Kidney epithelial cell (primary cell): ENCODE measurements at regions not wholly inside any gene's neighbourhood (a gene's known extent, or its start where the extent isn't known, plus 50 kb on each side); places are given as distances from the start of the nearest gene placed in this dataset.

Experiments used
- DNase-seq: peaks from one replicate; pipeline ENCODE4 v3.0.0-alpha.2; 2010; ENCODE audit warnings: low read depth
- H3K27me3 ChIP-seq: 2 replicates; pipeline ENCODE4 v1.6.0; 2011; ENCODE audit warnings: low read length; ENCODE audit not compliant: control insufficient read depth, insufficient read depth
- H3K36me3 ChIP-seq: 2 replicates; pipeline ENCODE4 v1.5.1; 2011; ENCODE audit warnings: low read length; ENCODE audit not compliant: control insufficient read depth, insufficient read depth
- H3K4me3 ChIP-seq: 2 replicates; pipeline ENCODE4 v1.5.1; 2011; ENCODE audit warnings: low read depth, mild to moderate bottlenecking, control low read depth, low read length
- TF ChIP-seq, protein P1 (sequence below): IDR thresholded peaks from 2 replicates; pipeline ENCODE4 v1.5.1; 2011; ENCODE audit warnings: mild to moderate bottlenecking, moderate library complexity, low read length, control low read depth, inconsistent platforms; ENCODE audit not compliant: insufficient read depth, poor library complexity, severe bottlenecking

DNA sequence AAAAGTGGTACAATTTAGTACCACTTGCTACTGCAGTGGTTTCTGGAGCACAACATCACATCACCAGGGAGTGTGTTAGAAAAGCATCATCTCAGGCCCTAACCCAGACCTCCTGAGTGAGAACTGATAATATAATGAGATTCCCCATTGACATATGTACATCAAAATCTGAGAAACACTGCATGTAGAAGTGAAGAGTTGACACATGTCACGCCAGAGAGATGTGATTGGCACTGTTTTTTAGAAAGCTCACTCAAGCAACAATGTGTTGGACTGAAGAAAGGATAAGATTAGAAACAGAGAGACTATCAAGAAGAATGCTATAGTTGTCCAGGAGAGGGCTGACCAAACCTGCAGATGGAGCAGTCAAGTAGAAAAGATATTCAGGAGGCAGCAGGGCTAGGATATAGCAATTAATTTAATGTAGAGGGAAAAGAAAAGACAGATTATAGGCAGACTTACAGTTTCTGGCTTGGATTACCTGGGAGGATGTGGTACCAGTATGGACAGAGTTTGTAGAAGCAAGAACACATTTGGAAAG lies 324.4 kb upstream of the ADAMTSL1 start:
- Histone ChIP-seq H3K36me3 (no peaks in the 10 kb centered on the region), H3K4me3 (no peak overlapping the region), H3K27me3 (no peaks in the 10 kb centered on the region)
- DNase-seq, result no peak
- TF ChIP-seq, protein P1, sequence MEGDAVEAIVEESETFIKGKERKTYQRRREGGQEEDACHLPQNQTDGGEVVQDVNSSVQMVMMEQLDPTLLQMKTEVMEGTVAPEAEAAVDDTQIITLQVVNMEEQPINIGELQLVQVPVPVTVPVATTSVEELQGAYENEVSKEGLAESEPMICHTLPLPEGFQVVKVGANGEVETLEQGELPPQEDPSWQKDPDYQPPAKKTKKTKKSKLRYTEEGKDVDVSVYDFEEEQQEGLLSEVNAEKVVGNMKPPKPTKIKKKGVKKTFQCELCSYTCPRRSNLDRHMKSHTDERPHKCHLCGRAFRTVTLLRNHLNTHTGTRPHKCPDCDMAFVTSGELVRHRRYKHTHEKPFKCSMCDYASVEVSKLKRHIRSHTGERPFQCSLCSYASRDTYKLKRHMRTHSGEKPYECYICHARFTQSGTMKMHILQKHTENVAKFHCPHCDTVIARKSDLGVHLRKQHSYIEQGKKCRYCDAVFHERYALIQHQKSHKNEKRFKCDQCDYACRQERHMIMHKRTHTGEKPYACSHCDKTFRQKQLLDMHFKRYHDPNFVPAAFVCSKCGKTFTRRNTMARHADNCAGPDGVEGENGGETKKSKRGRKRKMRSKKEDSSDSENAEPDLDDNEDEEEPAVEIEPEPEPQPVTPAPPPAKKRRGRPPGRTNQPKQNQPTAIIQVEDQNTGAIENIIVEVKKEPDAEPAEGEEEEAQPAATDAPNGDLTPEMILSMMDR, result no peak

DNA sequence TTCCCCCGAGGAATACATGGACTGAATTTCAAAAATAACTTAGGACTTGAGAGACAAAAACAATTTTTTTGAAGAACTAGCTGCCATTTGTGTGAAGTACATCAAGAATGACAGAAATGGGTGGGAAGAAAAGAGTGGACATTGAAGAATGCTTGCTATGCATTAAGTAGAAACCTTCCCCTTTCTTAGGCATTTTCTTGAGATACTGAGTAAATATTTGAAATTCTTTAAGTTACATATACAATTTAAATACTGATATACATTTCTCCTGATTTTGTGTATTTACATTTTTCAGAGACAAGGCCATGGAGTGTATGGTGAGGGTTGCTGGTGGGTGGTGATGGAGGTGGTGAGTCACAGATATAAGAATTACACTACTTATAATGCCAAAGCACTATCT lies 319.3 kb upstream of the ADAMTSL1 start:
- Histone ChIP-seq H3K4me3 (no peak overlapping the region), H3K36me3 (no peaks in the 10 kb centered on the region), H3K27me3 (no peaks in the 10 kb centered on the region)
- TF ChIP-seq, protein P1, result no peak
- no peak for DNase-seq

DNA sequence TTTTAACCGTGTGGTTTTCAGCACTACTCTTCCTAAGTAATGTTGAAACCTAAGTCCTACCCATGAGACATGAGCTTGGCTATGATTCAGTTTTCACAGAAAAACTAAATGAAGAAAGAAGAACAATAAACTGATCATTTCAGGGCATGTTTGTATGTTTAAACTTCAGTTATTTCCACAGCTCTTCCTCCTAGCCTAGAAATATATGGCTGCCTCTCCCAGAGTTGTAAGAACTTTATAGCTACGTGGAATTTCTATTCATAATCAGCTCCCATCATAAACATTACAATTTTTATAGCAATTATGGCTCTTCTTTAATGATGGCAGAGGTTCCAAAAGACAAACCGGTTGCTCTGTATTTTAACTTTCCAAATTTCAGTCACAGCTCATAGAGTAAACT lies 314.7 kb upstream of the ADAMTSL1 start:
- no peaks in the 10 kb centered on the region for H3K27me3 ChIP-seq
- H3K4me3 ChIP-seq, result no peak overlapping the region
- DNase-seq, result no peak
- H3K36me3 ChIP-seq, result no peaks in the 10 kb centered on the region
- TF ChIP-seq, protein P1, result no peak

DNA sequence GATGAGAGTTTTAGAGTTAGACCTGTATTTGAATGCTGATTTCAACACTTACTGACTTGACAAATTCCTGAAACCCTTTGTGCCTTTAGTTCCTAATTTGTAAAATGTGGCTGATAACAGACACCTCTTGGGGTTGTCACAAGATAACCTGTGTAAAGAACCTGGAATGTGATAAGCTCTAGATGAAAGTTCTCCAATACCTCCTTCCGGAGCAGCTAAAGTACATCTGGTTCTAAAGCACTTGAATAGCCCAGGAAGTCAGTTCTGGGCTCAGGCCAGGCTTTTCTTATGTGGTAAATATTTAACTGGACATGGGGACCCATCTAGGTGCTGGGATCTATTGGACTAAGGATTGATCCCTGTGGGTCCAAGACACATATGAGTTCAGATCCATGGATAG lies 310.8 kb upstream of the ADAMTSL1 start:
- no peak overlapping the region for H3K4me3 ChIP-seq
- no peak for DNase-seq
- TF ChIP-seq, protein P1, result no peak
- no peaks in the 10 kb centered on the region for H3K27me3 ChIP-seq
- H3K36me3 ChIP-seq, result no peaks in the 10 kb centered on the region

DNA sequence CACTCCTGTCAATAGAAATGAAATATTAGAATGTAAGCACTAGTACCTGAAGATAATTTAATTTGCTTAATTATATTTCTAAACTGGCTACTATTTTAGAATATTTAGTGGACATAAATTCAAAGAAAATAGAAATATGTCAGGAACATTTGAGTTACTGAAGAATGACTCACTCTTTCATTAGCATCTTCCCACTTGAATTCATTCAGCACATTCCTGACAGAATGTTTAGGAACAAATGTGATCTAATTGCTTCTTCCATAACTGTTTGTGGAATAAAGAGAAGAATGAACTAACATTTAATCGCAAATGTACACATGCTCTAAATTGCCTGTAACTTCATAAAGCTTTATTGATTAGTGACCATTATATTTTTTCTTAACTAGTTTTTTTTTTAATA lies 306.2 kb upstream of the ADAMTSL1 start:
- H3K27me3 ChIP-seq, result no peaks in the 10 kb centered on the region
- no peaks in the 10 kb centered on the region for H3K36me3 ChIP-seq
- no peak for DNase-seq
- no peak overlapping the region for H3K4me3 ChIP-seq
- TF ChIP-seq, protein P1, result no peak

DNA sequence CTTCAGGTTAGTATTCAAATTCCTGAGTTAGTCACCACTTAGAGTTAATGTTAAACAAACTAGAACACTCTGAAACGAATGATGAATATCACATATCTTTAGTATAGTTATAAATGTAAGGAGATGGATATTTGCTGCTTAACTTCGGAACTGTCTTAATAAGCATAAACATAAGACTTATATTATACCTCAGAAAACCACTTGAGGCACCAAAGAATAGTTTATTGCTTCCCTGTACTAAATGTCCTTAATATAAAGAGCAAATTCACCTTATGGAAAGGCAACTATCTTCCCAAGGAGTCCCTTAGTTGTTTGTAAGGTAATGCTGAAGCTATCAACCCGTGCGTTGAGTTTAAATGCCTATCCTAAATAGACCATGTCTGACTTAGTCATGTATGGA lies 300.0 kb upstream of the ADAMTSL1 start:
- H3K4me3 ChIP-seq, result no peak overlapping the region
- no peak for DNase-seq
- H3K27me3 ChIP-seq, result no peaks in the 10 kb centered on the region
- TF ChIP-seq, protein P1, result no peak
- no peaks in the 10 kb centered on the region for H3K36me3 ChIP-seq
